Neuronal stem cell (in vitro differentiated cells): ENCODE measurements at regions not wholly inside any gene's neighbourhood (a gene's known extent, or its start where the extent isn't known, plus 50 kb on each side); places are given as distances from the start of the nearest gene placed in this dataset.

Experiments
- DNase-seq: peaks from one replicate; pipeline ENCODE4 v3.0.0-alpha.2; 2013; ENCODE audit warnings: low spot score
- H2AFZ ChIP-seq: one replicate; pipeline ENCODE4 v1.6.1; 2013; ENCODE audit warnings: mild to moderate bottlenecking, low read length, inconsistent platforms
- H2AK5ac ChIP-seq: 2 replicates; pipeline ENCODE4 v1.6.1; 2013; ENCODE audit warnings: low read depth, mild to moderate bottlenecking, inconsistent platforms, low read length, moderate library complexity, mixed read lengths
- H2BK120ac ChIP-seq: 2 replicates; pipeline ENCODE4 v1.6.1; 2013; ENCODE audit warnings: low read depth, mild to moderate bottlenecking, inconsistent platforms, low read length, moderate library complexity, mixed read lengths
- H2BK12ac ChIP-seq: one replicate; pipeline ENCODE4 v1.6.1; 2013; ENCODE audit warnings: low read length, inconsistent platforms
- H2BK15ac ChIP-seq: 2 replicates; pipeline ENCODE4 v1.6.1; 2013; ENCODE audit warnings: mild to moderate bottlenecking, low read length, inconsistent platforms, mixed read lengths
- H2BK5ac ChIP-seq: one replicate; pipeline ENCODE4 v1.6.1; 2013; ENCODE audit warnings: inconsistent platforms, mild to moderate bottlenecking, low read length, moderate library complexity
- H3K14ac ChIP-seq: one replicate; pipeline ENCODE4 v1.6.1; 2013; ENCODE audit warnings: low read length, inconsistent platforms
- H3K18ac ChIP-seq: 2 replicates; pipeline ENCODE4 v1.6.1; 2013; ENCODE audit warnings: low read length, inconsistent platforms
- H3K23ac ChIP-seq: 2 replicates; pipeline ENCODE4 v1.6.1; 2013; ENCODE audit warnings: low read depth, mild to moderate bottlenecking, mixed read lengths, low read length, inconsistent platforms; ENCODE audit not compliant: poor library complexity
- H3K27ac ChIP-seq: replicated peaks from 3 replicates; pipeline ENCODE4 v1.5.1; 2013; ENCODE audit warnings: low read length, inconsistent platforms
- H3K27me3 ChIP-seq, 3 experiments: 2 replicates each; pipeline ENCODE4 v1.6.1; 2013; ENCODE audit warnings: low read length in 3 of 3, mild to moderate bottlenecking in 2 of 3, inconsistent platforms in 1 of 3, low read depth in 1 of 3, mixed read lengths in 1 of 3, moderate library complexity in 1 of 3; ENCODE audit not compliant: control insufficient read depth in 3 of 3, insufficient read depth in 3 of 3
- H3K36me3 ChIP-seq, 2 donors: replicated peaks in 1 of 2; 2 replicates each; pipeline ENCODE4 v1.6.1; 2013; ENCODE audit warnings: low read length in 2 of 2; ENCODE audit not compliant: control insufficient read depth in 2 of 2, insufficient read depth in 2 of 2
- H3K4ac ChIP-seq: 2 replicates; pipeline ENCODE4 v1.6.1; 2013; ENCODE audit warnings: inconsistent platforms, mild to moderate bottlenecking, low read length, moderate library complexity
- H3K4me1 ChIP-seq, 2 donors: 1 replicate in 1 of 2; 2 replicates in 1 of 2; pipeline ENCODE4 v1.6.1; 2013; ENCODE audit warnings: low read length in 2 of 2, low read depth in 1 of 2; ENCODE audit not compliant: control insufficient read depth in 2 of 2, insufficient read depth in 1 of 2
- H3K4me2 ChIP-seq: one replicate; pipeline ENCODE4 v1.6.1; 2013; ENCODE audit warnings: mild to moderate bottlenecking, low read length, inconsistent platforms; ENCODE audit not compliant: insufficient read depth, poor library complexity, severe bottlenecking
- H3K4me3 ChIP-seq, 2 donors: 2 replicates each; pipeline ENCODE4 v1.5.1; 2013; ENCODE audit warnings: low read length in 2 of 2, mild to moderate bottlenecking in 2 of 2, inconsistent platforms in 1 of 2, moderate library complexity in 1 of 2
- H3K79me1 ChIP-seq: one replicate; pipeline ENCODE4 v1.6.1; 2013; ENCODE audit warnings: low read depth, mild to moderate bottlenecking, inconsistent platforms, low read length, moderate library complexity
- H3K9ac ChIP-seq: one replicate; pipeline ENCODE4 v1.6.1; 2013; ENCODE audit warnings: mild to moderate bottlenecking, low read depth, low read length, inconsistent platforms; ENCODE audit not compliant: poor library complexity
- H3K9me3 ChIP-seq, 2 donors: replicated peaks in 1 of 2; 2 replicates each; pipeline versions ENCODE3 to v1.6.1; 2013; ENCODE audit warnings: low read length in 2 of 2, mild to moderate bottlenecking in 2 of 2, inconsistent platforms in 1 of 2, low read depth in 1 of 2, mixed read lengths in 1 of 2, moderate library complexity in 1 of 2; ENCODE audit not compliant: control insufficient read depth in 2 of 2, insufficient read depth in 1 of 2
- H4K8ac ChIP-seq: one replicate; pipeline ENCODE4 v1.6.1; 2013; ENCODE audit warnings: low read depth, mild to moderate bottlenecking, inconsistent platforms, low read length, moderate library complexity
- H4K91ac ChIP-seq: one replicate; pipeline ENCODE4 v1.6.1; 2013; ENCODE audit warnings: low read length, low read depth, mild to moderate bottlenecking, inconsistent platforms; ENCODE audit not compliant: poor library complexity
- WGBS, 2 donors: extraction: QIAGEN DNeasy Blood & Tissue Kit; methylation state at CpG; one replicate each; pipeline ENCODE4 v1.1.7; 2013; ENCODE audit warnings: missing lambda C conversion rate in 2 of 2, mixed read lengths in 1 of 2; ENCODE audit not compliant: insufficient read length in 2 of 2, insufficient replicate concordance in 1 of 2; ENCODE audit errors: extremely low coverage in 2 of 2; 5-methylcytosine and 5-hydroxymethylcytosine counted together

DNA sequence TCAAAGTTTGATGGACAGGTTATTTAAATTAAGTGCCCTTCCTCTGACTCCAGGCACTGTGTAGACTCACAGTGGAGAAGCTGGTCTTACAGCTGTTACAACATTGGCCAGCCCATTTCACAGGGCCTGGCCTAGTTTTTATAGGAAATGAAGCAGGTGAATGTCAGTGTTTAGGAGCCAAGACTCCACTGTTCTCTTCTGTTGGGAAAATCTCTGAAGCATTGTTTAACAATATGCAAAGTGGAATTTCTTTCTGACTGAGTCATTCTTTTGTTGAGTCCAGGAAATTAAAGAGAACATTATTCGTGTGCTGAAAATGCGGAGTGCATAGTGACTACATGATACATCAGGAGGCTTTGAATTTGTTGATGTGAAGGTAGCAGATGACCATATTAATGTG, 64.7 kb downstream of the ARRDC4 start:
- H3K18ac ChIP-seq, result no peak overlapping the region
- peaks cover 0 to 1% of the 10 kb centered on the region in 2 donors for H3K4me1 ChIP-seq
- H3K27ac ChIP-seq, result no peak overlapping the region
- no peak overlapping the region for H4K91ac ChIP-seq
- no peak overlapping the region for H2BK15ac ChIP-seq
- no peak overlapping the region for H3K4me3 ChIP-seq
- no peaks in the 10 kb centered on the region for H3K27me3 ChIP-seq
- no peaks in the 10 kb centered on the region for H3K36me3 ChIP-seq
- no peak overlapping the region for H2AK5ac ChIP-seq
- H3K23ac ChIP-seq, result no peak overlapping the region
- H2AFZ ChIP-seq, result no peak overlapping the region
- no peak overlapping the region for H3K4me2 ChIP-seq
- H2BK12ac ChIP-seq, result no peak overlapping the region
- H3K9me3 ChIP-seq, result no peaks in the 10 kb centered on the region
- no peak overlapping the region for H3K4ac ChIP-seq
- H2BK120ac ChIP-seq, result no peak overlapping the region
- no peak overlapping the region for H3K14ac ChIP-seq
- H3K9ac ChIP-seq, result no peak overlapping the region
- WGBS, 2 donors, result no CpG with 5 or more reads among the region's 2 CpGs
- DNase-seq, result no peak
- no peaks in the 10 kb centered on the region for H3K79me1 ChIP-seq
- no peak overlapping the region for H4K8ac ChIP-seq
- no peak overlapping the region for H2BK5ac ChIP-seq

DNA sequence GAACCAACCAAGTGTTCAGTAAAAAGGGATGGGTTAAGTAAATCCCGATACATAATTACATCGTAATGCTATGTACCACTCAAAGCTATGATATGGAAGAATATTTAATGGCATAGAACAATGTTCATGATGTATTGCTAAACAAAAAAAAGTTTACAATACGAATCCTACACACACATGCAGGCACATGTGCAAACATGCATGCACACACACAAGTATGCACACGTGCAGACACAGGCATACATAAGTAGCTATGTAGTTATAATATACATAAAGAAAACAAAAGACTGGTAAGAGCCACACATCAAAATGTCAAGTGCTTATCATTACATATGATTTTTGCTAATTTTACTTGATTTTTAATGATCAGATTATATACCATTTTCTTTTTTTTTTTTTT, 74.2 kb downstream of the ARRDC4 start:
- Histone ChIP-seq H3K14ac (no peak overlapping the region), H3K4me3 (no peak overlapping the region), H3K9ac (no peak overlapping the region), H3K36me3 (no peaks in the 10 kb centered on the region), H2AFZ (no peak overlapping the region), H3K4me2 (no peak overlapping the region), H3K79me1 (no peaks in the 10 kb centered on the region), H3K27ac (no peak overlapping the region), H2AK5ac (no peak overlapping the region), H4K91ac (no peak overlapping the region), H2BK15ac (no peak overlapping the region), H3K4ac (no peak overlapping the region), H2BK120ac (no peak overlapping the region), H3K18ac (no peak overlapping the region), H4K8ac (no peak overlapping the region), H2BK12ac (no peak overlapping the region), H3K9me3 (no peaks in the 10 kb centered on the region), H3K27me3 (no peaks in the 10 kb centered on the region), H3K23ac (no peak overlapping the region), H3K4me1 (no peaks in the 10 kb centered on the region), H2BK5ac (no peak overlapping the region)
- no peak for DNase-seq
- WGBS, 2 donors, result no CpG with 5 or more reads among the region's 4 CpGs

DNA sequence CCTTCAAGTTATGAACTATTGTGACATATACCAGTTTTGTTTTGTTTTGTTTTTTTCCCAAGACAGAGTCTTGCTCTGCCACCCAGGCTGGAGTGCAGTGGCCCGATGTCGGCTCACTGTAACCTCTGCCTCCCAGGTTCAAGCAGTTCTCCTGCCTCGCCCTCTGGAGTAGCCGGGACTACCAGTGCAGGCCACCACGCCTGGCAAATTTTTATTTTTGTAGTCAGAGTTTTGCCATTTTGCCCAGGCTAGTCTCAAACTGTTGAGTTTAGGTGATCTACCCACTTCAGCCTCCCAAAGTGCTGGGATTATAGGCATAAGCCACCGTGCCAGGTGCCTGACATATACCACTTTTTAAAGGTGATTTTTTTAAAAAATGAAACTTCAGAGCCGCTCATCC, 74.6 kb downstream of the ARRDC4 start:
- Histone ChIP-seq H3K14ac (no peak overlapping the region), H3K4ac (no peak overlapping the region), H2BK12ac (no peak overlapping the region), H3K18ac (no peak overlapping the region), H3K27me3 (no peaks in the 10 kb centered on the region), H3K9ac (no peak overlapping the region), H2BK120ac (no peak overlapping the region), H3K23ac (no peak overlapping the region), H3K4me3 (no peak overlapping the region), H3K9me3 (no peaks in the 10 kb centered on the region), H2AK5ac (no peak overlapping the region), H2BK5ac (no peak overlapping the region), H3K4me2 (no peak overlapping the region), H2BK15ac (no peak overlapping the region), H2AFZ (no peak overlapping the region), H4K8ac (no peak overlapping the region), H3K36me3 (no peaks in the 10 kb centered on the region), H3K4me1 (no peaks in the 10 kb centered on the region), H4K91ac (no peak overlapping the region), H3K79me1 (no peaks in the 10 kb centered on the region), H3K27ac (no peak overlapping the region)
- DNase-seq, result no peak
- WGBS, 2 donors, result no CpG with 5 or more reads among the region's 7 CpGs

DNA sequence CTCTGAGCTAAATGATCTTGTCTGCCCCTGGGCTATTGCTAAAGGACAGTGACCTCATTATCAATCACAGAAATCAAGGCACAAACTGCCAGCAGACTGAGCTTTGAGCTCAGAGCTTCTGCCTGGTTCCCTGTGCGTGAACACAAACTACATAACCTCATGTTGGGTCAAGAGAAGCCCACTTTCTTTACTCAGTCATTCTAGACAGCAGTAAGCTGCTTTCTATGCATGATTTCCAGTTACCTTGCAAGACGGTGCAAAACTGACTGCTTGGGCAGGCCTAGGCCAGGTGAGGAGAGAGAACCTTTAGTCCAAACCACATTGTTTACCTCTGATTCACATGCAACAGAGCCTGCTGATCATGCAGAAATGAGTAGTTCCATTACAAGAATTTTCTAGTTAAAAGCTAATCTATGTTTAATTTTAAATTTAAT, 75.1 kb downstream of the ARRDC4 start:
- Histone ChIP-seq H2BK120ac (no peak overlapping the region), H3K27me3 (no peaks in the 10 kb centered on the region), H3K27ac (no peak overlapping the region), H3K4me2 (no peak overlapping the region), H3K23ac (no peak overlapping the region), H2BK5ac (no peak overlapping the region), H2AK5ac (no peak overlapping the region), H3K9me3 (no peaks in the 10 kb centered on the region), H3K4me1 (no peaks in the 10 kb centered on the region), H3K36me3 (no peaks in the 10 kb centered on the region), H3K79me1 (no peaks in the 10 kb centered on the region), H3K18ac (no peak overlapping the region), H3K4ac (no peak overlapping the region), H3K4me3 (no peak overlapping the region), H4K8ac (no peak overlapping the region), H2AFZ (no peak overlapping the region), H4K91ac (no peak overlapping the region), H2BK15ac (no peak overlapping the region), H2BK12ac (no peak overlapping the region), H3K14ac (no peak overlapping the region), H3K9ac (no peak overlapping the region)
- no CpG with 5 or more reads among the region's 2 CpGs for WGBS, 2 donors
- DNase-seq, result no peak
